IMR-90 (cell line): ENCODE measurements at regions not wholly inside any gene's neighbourhood (a gene's known extent, or its start where the extent isn't known, plus 50 kb on each side); places are given as distances from the start of the nearest gene placed in this dataset.

Experiments
- ATAC-seq: fragments of 200-7000 bp; cut with Tn5 transposase; 2 replicates; pipeline ENCODE4 v1.9.1; 2020; ENCODE audit warnings: low read depth, mild to moderate bottlenecking, moderate library complexity
- BruUV-seq: library from RNA; stranded (reverse); fragments of 400-500 nt; replicated peaks from 2 replicates; lab custom pipeline; 2021; lab: Mats Ljungman, UMichigan
- CTCF ChIA-PET: fragments of 300-600 bp; formaldehyde crosslinking; extraction: SDS; loops from one replicate; lab custom pipeline; 2021; ENCODE audit warnings: antibody characterized with exemption; lab: Yijun Ruan, JAX
- POLR2A ChIA-PET: fragments of 300-600 bp; sonication (Branson Sonifier 250); formaldehyde crosslinking; loops from one replicate; lab custom pipeline; 2022; ENCODE audit warnings: antibody characterized with exemption; ENCODE audit not compliant: unreplicated experiment; lab: Charles Lee
- DNase-seq: peaks from one replicate; pipeline ENCODE4 v3.0.0; 2013
- H2AFZ ChIP-seq: replicated peaks from 2 replicates; pipeline ENCODE3; 2013; ENCODE audit warnings: low read length, mild to moderate bottlenecking; ENCODE audit not compliant: poor library complexity
- H2AK5ac ChIP-seq: 2 replicates; pipeline ENCODE4 v1.6.1; 2013; ENCODE audit warnings: low read depth, low read length, inconsistent platforms
- H2AK9ac ChIP-seq: replicated peaks from 2 replicates; pipeline ENCODE3; 2013; ENCODE audit warnings: mild to moderate bottlenecking, low read depth, low read length, moderate library complexity; ENCODE audit not compliant: poor library complexity
- H2BK120ac ChIP-seq: 2 replicates; pipeline ENCODE4 v1.6.1; 2013; ENCODE audit warnings: low read depth, low read length, inconsistent platforms
- H2BK15ac ChIP-seq: 3 replicates; pipeline ENCODE4 v1.6.1; 2013; ENCODE audit warnings: low read depth, low read length, inconsistent platforms
- H2BK20ac ChIP-seq: 2 replicates; pipeline ENCODE4 v1.6.1; 2013; ENCODE audit warnings: low read depth, mild to moderate bottlenecking, inconsistent platforms, low read length, moderate library complexity
- H2BK5ac ChIP-seq: 2 replicates; pipeline ENCODE4 v1.6.1; 2013; ENCODE audit warnings: mild to moderate bottlenecking, low read depth, low read length, inconsistent platforms; ENCODE audit not compliant: poor library complexity, severe bottlenecking
- H3K14ac ChIP-seq: replicated peaks from 2 replicates; pipeline ENCODE4 v1.6.1; 2013; ENCODE audit warnings: low read depth, low read length, inconsistent platforms
- H3K18ac ChIP-seq: 2 replicates; pipeline ENCODE4 v1.6.1; 2013; ENCODE audit warnings: low read depth, low read length, control low read depth
- H3K23ac ChIP-seq: 2 replicates; pipeline ENCODE4 v1.6.1; 2013; ENCODE audit warnings: low read depth, low read length, inconsistent platforms
- H3K27ac ChIP-seq: 2 replicates; pipeline ENCODE4 v1.5.1; 2013; ENCODE audit warnings: mild to moderate bottlenecking, control low read depth, low read length; ENCODE audit not compliant: insufficient read depth
- H3K27me3 ChIP-seq: 2 replicates; pipeline ENCODE4 v1.6.1; 2013; ENCODE audit warnings: low read length; ENCODE audit not compliant: control insufficient read depth, insufficient read depth
- H3K36me3 ChIP-seq: 2 replicates; pipeline ENCODE4 v1.6.1; 2013; ENCODE audit warnings: low read length, mixed read lengths; ENCODE audit not compliant: control insufficient read depth, insufficient read depth
- H3K4ac ChIP-seq: 2 replicates; pipeline ENCODE4 v1.6.1; 2013; ENCODE audit warnings: low read depth, low read length, inconsistent platforms
- H3K4me1 ChIP-seq: 2 replicates; pipeline ENCODE4 v1.6.1; 2013; ENCODE audit warnings: low read length, mixed read lengths; ENCODE audit not compliant: control insufficient read depth, insufficient read depth
- H3K4me2 ChIP-seq: 2 replicates; pipeline ENCODE4 v1.6.1; 2013; ENCODE audit warnings: low read depth, mild to moderate bottlenecking, control low read depth, low read length, moderate library complexity
- H3K4me3 ChIP-seq: 2 replicates; pipeline ENCODE4 v1.5.1; 2013; ENCODE audit warnings: low read depth, mild to moderate bottlenecking, control low read depth, low read length, moderate library complexity; ENCODE audit not compliant: insufficient read depth
- H3K56ac ChIP-seq: 2 replicates; pipeline ENCODE4 v1.6.1; 2013; ENCODE audit warnings: low read length, inconsistent platforms; ENCODE audit not compliant: insufficient read depth; ENCODE audit errors: extremely low read depth
- H3K79me1 ChIP-seq, 2 experiments: 2 replicates each; pipeline ENCODE4 v1.6.1; 2013; ENCODE audit warnings: low read length in 2 of 2, inconsistent platforms in 1 of 2, low read depth in 1 of 2
- H3K9ac ChIP-seq: 2 replicates; pipeline ENCODE4 v1.6.1; 2013; ENCODE audit warnings: low read depth, low read length, control low read depth
- H3K9me1 ChIP-seq: 2 replicates; pipeline ENCODE4 v1.6.1; 2013; ENCODE audit warnings: low read length, inconsistent platforms; ENCODE audit not compliant: insufficient read depth
- H3K9me3 ChIP-seq: 2 replicates; pipeline ENCODE4 v1.6.1; 2013; ENCODE audit warnings: low read length; ENCODE audit not compliant: control insufficient read depth, insufficient read depth
- H4K20me1 ChIP-seq: 2 replicates; pipeline ENCODE4 v1.6.1; 2013; ENCODE audit warnings: low read length, inconsistent platforms; ENCODE audit not compliant: insufficient read depth
- H4K5ac ChIP-seq: 2 replicates; pipeline ENCODE4 v1.6.1; 2013; ENCODE audit warnings: mild to moderate bottlenecking, low read depth, low read length, control low read depth
- H4K8ac ChIP-seq, 2 experiments: 2 replicates each; pipeline ENCODE4 v1.6.1; 2013; ENCODE audit warnings: low read depth in 2 of 2, low read length in 2 of 2, control low read depth in 1 of 2, inconsistent platforms in 1 of 2
- H4K91ac ChIP-seq: 2 replicates; pipeline ENCODE4 v1.6.1; 2013; ENCODE audit warnings: low read depth, low read length, inconsistent platforms; ENCODE audit not compliant: insufficient read depth
- BHLHE40 ChIP-seq: fragments of 150-350 bp; IDR thresholded peaks from 2 replicates; pipeline ENCODE4 v1.6.1; 2016; ENCODE audit warnings: mild to moderate bottlenecking, low read depth, low read length
- MAZ ChIP-seq: IDR thresholded peaks from 2 replicates; pipeline ENCODE4 v1.6.1; 2012; ENCODE audit warnings: low read depth, mild to moderate bottlenecking, low read length, improper control_type of control experiment, moderate library complexity, borderline replicate concordance
- RCOR1 ChIP-seq: IDR thresholded peaks from 2 replicates; pipeline ENCODE4 v1.6.1; 2012; ENCODE audit warnings: mild to moderate bottlenecking, low read length, improper control_type of control experiment; ENCODE audit not compliant: insufficient replicate concordance
- WGBS, 2 experiments: methylation state at CpG; one replicate each; pipeline versions ENCODE4 v1.1.5 to v1.1.7; 2013; ENCODE audit warnings: missing lambda C conversion rate in 2 of 2; ENCODE audit not compliant: insufficient read length in 1 of 2; ENCODE audit errors: extremely low coverage in 2 of 2; 5-methylcytosine and 5-hydroxymethylcytosine counted together
- dilution Hi-C: fragments of 300-500 bp; cut with HindIII; formaldehyde crosslinking; loops from one replicate; pipeline ENCODE4 v1.14.3; 2018; ENCODE audit warnings: low sequenced_read_pairs; ENCODE audit not compliant: unreplicated experiment
- in situ Hi-C: fragments of 300-500 bp; cut with MboI; formaldehyde crosslinking; loops from 3 replicates; pipeline ENCODE4 v1.14.3; 2019; ENCODE audit warnings: low sequenced_read_pairs, inconsistent platforms, mixed read lengths
- intact Hi-C: fragments of 100-400 bp; cut with micrococcal nuclease; formaldehyde crosslinking; loops from 2 replicates; pipeline ENCODE4 v1.10.0; 2022

DNA sequence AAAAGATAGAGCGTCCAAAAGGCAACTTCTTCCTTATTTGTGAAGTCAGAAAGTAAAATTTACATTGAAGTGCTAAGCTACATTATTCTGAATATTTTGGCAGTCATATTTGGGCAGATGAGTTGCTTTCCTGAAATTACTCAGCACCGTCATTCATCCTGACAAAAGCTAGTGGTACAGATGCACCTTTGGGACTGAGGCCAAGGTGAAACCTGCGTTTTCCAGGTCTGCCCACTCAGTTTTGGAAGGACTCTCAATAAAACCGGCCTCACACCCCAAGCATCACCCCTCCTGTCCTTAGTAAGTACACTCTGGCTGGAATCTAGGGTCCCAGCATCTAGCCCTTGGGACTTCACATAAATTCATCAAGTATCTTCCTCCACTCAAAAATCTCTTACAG lies 187.5 kb downstream of the TM9SF2 start:
- Histone ChIP-seq H4K20me1 (no peaks in the 10 kb centered on the region), H3K56ac (no peak overlapping the region), H3K79me1 (no peaks in the 10 kb centered on the region), H4K91ac (no peak overlapping the region), H3K23ac (no peak overlapping the region), H2BK5ac (no peak overlapping the region), H4K5ac (no peak overlapping the region), H3K4me1 (no peaks in the 10 kb centered on the region), H3K9me3 (no peaks in the 10 kb centered on the region), H2BK15ac (no peak overlapping the region), H3K14ac (no peak overlapping the region), H3K4me3 (no peak overlapping the region), H3K9ac (no peak overlapping the region), H3K4ac (no peak overlapping the region), H3K18ac (no peak overlapping the region), H2AK5ac (no peak overlapping the region), H2AFZ (no peak overlapping the region), H3K9me1 (no peaks in the 10 kb centered on the region), H2BK20ac (no peak overlapping the region), H3K27ac (no peak overlapping the region), H3K36me3 (no peaks in the 10 kb centered on the region), H3K4me2 (no peak overlapping the region), H2AK9ac (no peak overlapping the region), H4K8ac (no peak overlapping the region), H2BK120ac (no peak overlapping the region), H3K27me3 (peaks cover 31% of the 10 kb centered on the region)
- dilution Hi-C loops, result no loop called here
- TF ChIP-seq BHLHE40 (no peak), RCOR1 (no peak), MAZ (no peak)
- WGBS, 2 experiments, result 0% methylated on average over 1 of the region's 4 CpGs; no CpG with 5 or more reads in 1 of the 2 experiments
- intact Hi-C loops, result loop anchor here (10.0 kb wide), 1 partner anchor 186 kb away; no protein-coding TSS in a partner anchor
- ChIA-PET CTCF (interaction anchor here (1.2 kb wide), 1 partner anchor 10 kb away, joined by 4 read pairs; no protein-coding TSS in a partner anchor), POLR2A (no interaction called here)
- in situ Hi-C loops, result no loop called here
- BruUV-seq, result no TSS peak
- ATAC-seq (no peak), DNase-seq (no peak)
